OCI-LY7 (cell line): ENCODE measurements at regions not wholly inside any gene's neighbourhood (a gene's known extent, or its start where the extent isn't known, plus 50 kb on each side); places are given as distances from the start of the nearest gene placed in this dataset.

Source experiments
- BruUV-seq: library from RNA; stranded (reverse); fragments of 400-500 nt; replicated peaks from 2 replicates; lab custom pipeline; 2021; lab: Mats Ljungman, UMichigan
- CTCF ChIA-PET: fragments of 300-600 bp; sonication (Branson Sonifier 250); formaldehyde crosslinking; loops from one replicate; lab custom pipeline; 2022; ENCODE audit warnings: antibody characterized with exemption; ENCODE audit not compliant: unreplicated experiment; lab: Charles Lee
- POLR2A ChIA-PET: fragments of 300-600 bp; sonication (Branson Sonifier 250); formaldehyde crosslinking; loops from one replicate; lab custom pipeline; 2022; ENCODE audit warnings: antibody characterized with exemption; lab: Charles Lee
- DNase-seq: peaks from one replicate; pipeline ENCODE4 v3.0.0-alpha.2; 2015; ENCODE audit warnings: low spot score
- H2AFZ ChIP-seq: fragments of 200-600 bp; sonication (generic), shearing (Covaris generic); 2 replicates; pipeline ENCODE4 v1.6.1; 2014; ENCODE audit warnings: mild to moderate bottlenecking, antibody characterized with exemption, low read length, moderate library complexity
- H3K27ac ChIP-seq: fragments of 200-600 bp; sonication (generic); 2 replicates; pipeline ENCODE4 v1.5.1; 2014; ENCODE audit warnings: mixed run types, low read depth, mild to moderate bottlenecking, moderate library complexity, low read length, inconsistent platforms; ENCODE audit not compliant: poor library complexity, severe bottlenecking
- H3K36me3 ChIP-seq: fragments of 200-600 bp; sonication (generic); 2 replicates; pipeline ENCODE4 v1.6.1; 2014; ENCODE audit warnings: mild to moderate bottlenecking, antibody characterized with exemption, low read length, moderate library complexity, mixed read lengths; ENCODE audit not compliant: insufficient read depth
- H3K4me1 ChIP-seq: fragments of 200-600 bp; sonication (generic); 2 replicates; pipeline ENCODE4 v1.5.1; 2014; ENCODE audit warnings: mild to moderate bottlenecking, low read length; ENCODE audit not compliant: insufficient read depth, poor library complexity, severe bottlenecking
- H3K4me2 ChIP-seq: fragments of 200-600 bp; sonication (generic); 2 replicates; pipeline ENCODE4 v1.6.1; 2014; ENCODE audit warnings: mild to moderate bottlenecking, low read length
- H3K4me3 ChIP-seq: fragments of 200-600 bp; sonication (generic); 2 replicates; pipeline ENCODE4 v1.5.1; 2014; ENCODE audit warnings: mild to moderate bottlenecking, low read depth, low read length; ENCODE audit not compliant: poor library complexity, severe bottlenecking
- H3K79me2 ChIP-seq: fragments of 200-600 bp; sonication (generic); 2 replicates; pipeline ENCODE4 v1.6.1; 2016; ENCODE audit warnings: low read depth, mild to moderate bottlenecking, low read length, moderate library complexity, mixed read lengths; ENCODE audit not compliant: insufficient read depth
- H3K9me2 ChIP-seq: fragments of 200-600 bp; sonication (generic); 2 replicates; pipeline ENCODE4 v1.6.1; 2016; ENCODE audit warnings: mild to moderate bottlenecking, low read length, mixed read lengths; ENCODE audit not compliant: insufficient read depth
- H3K9me3 ChIP-seq: fragments of 200-600 bp; sonication (generic); 2 replicates; pipeline ENCODE4 v1.6.1; 2014; ENCODE audit warnings: mild to moderate bottlenecking, mixed run types, low read length, mixed read lengths
- H4K20me1 ChIP-seq: fragments of 200-600 bp; sonication (generic); 2 replicates; pipeline ENCODE4 v1.6.1; 2014; ENCODE audit warnings: mild to moderate bottlenecking, antibody characterized with exemption, low read length, moderate library complexity, mixed read lengths; ENCODE audit not compliant: insufficient read depth
- CTCF ChIP-seq: fragments of 200-600 bp; sonication (generic); conservative IDR thresholded peaks from 2 replicates; pipeline ENCODE4 v1.5.1; 2014; ENCODE audit warnings: mild to moderate bottlenecking, antibody characterized with exemption, low read length, moderate library complexity, mixed read lengths
- EZH2phosphoT487 ChIP-seq: fragments of 200-600 bp; sonication (generic); IDR thresholded peaks from 2 replicates; pipeline ENCODE4 v1.6.1; 2018; ENCODE audit warnings: low read depth, borderline replicate concordance, mild to moderate bottlenecking, mixed run types, antibody characterized with exemption, low read length, moderate library complexity, mixed read lengths
- intact Hi-C: fragments of 100-400 bp; cut with micrococcal nuclease; formaldehyde crosslinking; loops from one replicate; pipeline ENCODE4 v1.10.0; 2022; ENCODE audit not compliant: unreplicated experiment

- ChIA-PET POLR2A (no interaction called here), CTCF (no interaction called here)
- Histone ChIP-seq H4K20me1 (no peaks in the 10 kb centered on the region), H3K4me3 (no peak overlapping the region), H3K27ac (no peak overlapping the region), H3K4me2 (no peak overlapping the region), H3K79me2 (no peaks in the 10 kb centered on the region), H3K9me2 (no peaks in the 10 kb centered on the region), H3K36me3 (no peaks in the 10 kb centered on the region), H2AFZ (no peak overlapping the region), H3K9me3 (no peaks in the 10 kb centered on the region), H3K4me1 (no peaks in the 10 kb centered on the region)
- TF ChIP-seq CTCF (no peak), EZH2phosphoT487 (no peak)
- no TSS peak for BruUV-seq
- intact Hi-C loops: no loop called here
- no peak for DNase-seq
Observed at GRCh38 chr20:40232756-40233155, 456.3 kb downstream of the MAFB start.

DNA sequence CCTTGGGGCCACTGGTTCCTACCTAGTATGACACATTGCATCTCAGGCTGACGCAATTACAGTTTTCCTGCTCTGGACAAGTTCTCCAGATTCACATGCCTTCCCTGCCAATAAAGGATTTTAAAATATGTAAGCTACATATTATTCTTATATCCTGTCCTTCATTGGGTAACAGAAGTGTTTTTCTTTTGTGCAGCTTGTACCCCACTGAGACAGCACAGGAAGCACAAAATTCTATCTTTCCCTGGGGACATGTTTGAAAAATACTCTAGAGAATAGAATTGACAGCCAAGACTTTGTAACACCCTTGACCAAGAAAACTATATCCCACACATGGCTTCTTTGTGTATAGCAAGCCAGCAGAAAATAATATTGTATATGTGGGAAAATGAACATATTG, 456.8 kb downstream of the MAFB start:
- intact Hi-C loops: no loop called here
- H3K27ac ChIP-seq: no peak overlapping the region
- H4K20me1 ChIP-seq: no peaks in the 10 kb centered on the region
- no peak overlapping the region for H3K4me2 ChIP-seq
- no peaks in the 10 kb centered on the region for H3K9me3 ChIP-seq
- no peaks in the 10 kb centered on the region for H3K9me2 ChIP-seq
- ChIA-PET CTCF (no interaction called here), POLR2A (no interaction called here)
- no peaks in the 10 kb centered on the region for H3K79me2 ChIP-seq
- H3K4me3 ChIP-seq: no peak overlapping the region
- BruUV-seq: no TSS peak
- TF ChIP-seq EZH2phosphoT487 (no peak), CTCF (no peak)
- no peak overlapping the region for H2AFZ ChIP-seq
- no peaks in the 10 kb centered on the region for H3K36me3 ChIP-seq
- no peak for DNase-seq
- no peaks in the 10 kb centered on the region for H3K4me1 ChIP-seq

- intact Hi-C loops: no loop called here
- H2AFZ ChIP-seq: no peak overlapping the region
- POLR2A ChIA-PET: interaction anchor here (0.7 kb wide), 1 partner anchor 341 kb away, joined by 3 read pairs; no protein-coding TSS in a partner anchor
- H3K79me2 ChIP-seq: no peaks in the 10 kb centered on the region
- no peaks in the 10 kb centered on the region for H3K9me3 ChIP-seq
- DNase-seq: no peak
- no peaks in the 10 kb centered on the region for H3K9me2 ChIP-seq
- no TSS peak for BruUV-seq
- no peaks in the 10 kb centered on the region for H3K4me1 ChIP-seq
- H3K4me3 ChIP-seq: no peak overlapping the region
- no peaks in the 10 kb centered on the region for H4K20me1 ChIP-seq
- no peak for TF ChIP-seq CTCF
- no peak for TF ChIP-seq EZH2phosphoT487
- no peaks in the 10 kb centered on the region for H3K36me3 ChIP-seq
- H3K4me2 ChIP-seq: no peak overlapping the region
- CTCF ChIA-PET: no interaction called here
- H3K27ac ChIP-seq: no peak overlapping the region
Observed at GRCh38 chr20:40230486-40230885, 458.6 kb downstream of the MAFB start.
